NOMO-1 (cell line): ENCODE measurements at regions not wholly inside any gene's neighbourhood (a gene's known extent, or its start where the extent isn't known, plus 50 kb on each side); places are given as distances from the start of the nearest gene placed in this dataset.
"Not testable (repeated sequence)": the region's sequence is repeated elsewhere in the genome, so short reads cannot be mapped to it uniquely, and the experiment has no call there.

Experiments
- DNase-seq, 2 experiments: peaks; one replicate each; lab custom pipeline; 2025; ENCODE audit not compliant: unreplicated experiment in 2 of 2; lab: John Stamatoyannopoulos, UW

- DNase-seq: no peak
Observed at GRCh38 chr10:26621243-26621888, 76.1 kb upstream of the PDSS1 start.

- peak; percentile 60 to 78 for DNase-seq
Observed at GRCh38 chr10:26621889-26622711, 75.4 kb upstream of the PDSS1 start.

- DNase-seq: no peak
Observed at GRCh38 chr10:26622891-26623290, 74.6 kb upstream of the PDSS1 start.

GRCh38 chr10:26624006-26624405, 73.5 kb upstream of the PDSS1 start:
- no peak for DNase-seq

- DNase-seq: no peak
Observed at GRCh38 chr10:26626066-26626465, 71.4 kb upstream of the PDSS1 start.

GRCh38 chr10:26627324-26627723, 70.2 kb upstream of the PDSS1 start:
- DNase-seq: no peak

- DNase-seq: peak in 1 of 2 experiments; percentile 60
Observed at GRCh38 chr10:26628395-26628794, 69.1 kb upstream of the PDSS1 start.

GRCh38 chr10:26632171-26632570, 65.3 kb upstream of the PDSS1 start:
- not testable (repeated sequence) for DNase-seq

- DNase-seq: not testable (repeated sequence)
Observed at GRCh38 chr10:26634111-26634510, 63.4 kb upstream of the PDSS1 start.

- no peak for DNase-seq
Observed at GRCh38 chr10:26637521-26638275, 59.8 kb upstream of the PDSS1 start.

GRCh38 chr10:26640391-26640790, 57.1 kb upstream of the PDSS1 start:
- DNase-seq: no peak

- no peak for DNase-seq
Observed at GRCh38 chr10:26642896-26643653, 54.4 kb upstream of the PDSS1 start.

- DNase-seq: no peak
Observed at GRCh38 chr10:26647602-26648244, 49.8 kb upstream of the PDSS1 start.
